AG04449 (cell line): ENCODE measurements at regions not wholly inside any gene's neighbourhood (a gene's known extent, or its start where the extent isn't known, plus 50 kb on each side); places are given as distances from the start of the nearest gene placed in this dataset.

Experiments
- CTCF ChIA-PET: fragments of 350-600 bp; formaldehyde crosslinking; extraction: SDS; loops from one replicate; lab custom pipeline; 2021; ENCODE audit warnings: antibody characterized with exemption; lab: Yijun Ruan, JAX
- POLR2A ChIA-PET: fragments of 400-600, 350-600 bp; formaldehyde crosslinking; extraction: SDS; loops from one replicate; lab custom pipeline; 2020; ENCODE audit warnings: antibody characterized with exemption, inconsistent platforms; lab: Yijun Ruan, JAX
- DNase-seq: peaks from one replicate; pipeline ENCODE4 v3.0.0-alpha.2; 2010; ENCODE audit warnings: low read depth, low spot score
- H3K4me3 ChIP-seq: 2 replicates; pipeline ENCODE4 v1.5.1; 2011; ENCODE audit warnings: low read depth, mild to moderate bottlenecking, control low read depth, low read length
- CTCF ChIP-seq: IDR thresholded peaks from one replicate; pipeline ENCODE4 v1.5.1; 2011; ENCODE audit warnings: mild to moderate bottlenecking, moderate library complexity, low read length, control low read depth, inconsistent platforms; ENCODE audit not compliant: insufficient read depth; ENCODE audit errors: missing control alignments

DNA sequence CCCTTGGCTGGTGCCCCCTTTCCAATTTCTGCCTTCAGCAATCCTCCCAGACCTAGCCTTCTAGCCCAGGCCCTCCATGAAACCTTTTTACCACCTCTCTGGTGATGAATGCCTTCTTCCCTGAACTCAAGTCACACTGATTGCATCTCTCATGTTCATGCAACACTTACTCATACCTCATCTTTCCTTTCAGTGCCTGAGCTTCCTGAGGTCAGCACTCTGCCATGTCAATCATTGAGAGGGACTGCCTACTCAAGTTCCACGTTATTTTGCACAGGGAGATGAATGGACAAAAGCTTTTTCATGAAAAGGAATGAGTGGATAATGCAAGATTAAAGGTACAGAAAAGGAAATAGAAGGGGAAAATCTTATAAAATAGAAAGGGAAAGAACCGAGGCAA is 60.1 kb upstream of the PLEKHG1 start:
- no peak overlapping the region for H3K4me3 ChIP-seq
- TF ChIP-seq CTCF, result no peak
- no peak for DNase-seq
- ChIA-PET CTCF (no interaction called here), POLR2A (no interaction called here)

- no peak for TF ChIP-seq CTCF
- ChIA-PET POLR2A (no interaction called here), CTCF (interaction anchor here (1.1 kb wide), 1 partner anchor 146 kb away, joined by 3 read pairs; no protein-coding TSS in a partner anchor)
- no peak for DNase-seq
- no peak overlapping the region for H3K4me3 ChIP-seq
Measured at GRCh38 chr6:150541576-150541975, 58.1 kb upstream of the PLEKHG1 start.

- POLR2A ChIA-PET, result no interaction called here
- CTCF ChIA-PET, result interaction anchor here (0.6 kb wide), 1 partner anchor 16 kb away, joined by 3 read pairs; no protein-coding TSS in a partner anchor
- no peak for DNase-seq
- TF ChIP-seq CTCF, result no peak
- no peak overlapping the region for H3K4me3 ChIP-seq
Measured at GRCh38 chr6:150543178-150543577, 56.5 kb upstream of the PLEKHG1 start.

DNA sequence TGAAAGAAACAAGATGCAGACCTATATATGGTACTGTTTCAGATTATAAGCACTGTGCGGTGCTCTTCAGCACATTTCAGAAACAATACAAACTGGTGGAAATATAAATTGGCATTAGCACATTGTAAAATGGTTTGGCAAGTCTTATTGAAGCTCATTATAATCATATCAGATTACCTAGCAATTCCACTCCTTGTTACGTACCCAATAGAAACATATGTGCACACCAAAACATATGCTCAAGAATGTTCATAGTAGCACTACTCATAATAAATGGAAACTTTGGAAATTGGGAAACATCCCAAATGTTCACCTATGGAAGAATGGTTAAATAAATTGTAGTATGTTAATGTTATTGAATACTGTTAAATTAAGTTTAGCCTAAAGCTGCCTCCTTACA is 54.9 kb upstream of the PLEKHG1 start:
- no peak for DNase-seq
- ChIA-PET POLR2A (no interaction called here), CTCF (no interaction called here)
- no peak overlapping the region for H3K4me3 ChIP-seq
- no peak for TF ChIP-seq CTCF

DNA sequence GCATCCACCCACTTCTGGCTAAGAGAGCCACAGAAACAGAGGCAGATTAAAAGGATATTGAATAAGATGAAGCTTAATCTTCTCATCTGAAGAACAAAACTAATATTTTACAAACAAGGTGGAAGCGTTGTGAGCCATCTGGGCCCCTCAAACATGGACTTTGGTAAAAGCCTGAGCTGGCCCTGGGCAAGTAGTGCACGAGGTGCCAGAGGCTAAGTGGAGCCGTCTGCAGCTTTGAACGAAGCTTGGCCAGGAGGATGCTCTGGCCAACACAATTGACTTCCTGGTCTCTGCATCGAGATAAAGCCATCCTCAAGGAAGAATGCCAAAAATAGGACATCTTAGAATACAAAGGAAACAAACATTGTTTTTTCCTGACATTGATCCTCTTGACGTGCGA is 53.2 kb upstream of the PLEKHG1 start:
- ChIA-PET CTCF (interaction anchor here (1.1 kb wide), 1 partner anchor 539 kb away, joined by 3 read pairs; no protein-coding TSS in a partner anchor), POLR2A (no interaction called here)
- TF ChIP-seq CTCF, result no peak
- H3K4me3 ChIP-seq, result no peak overlapping the region
- no peak for DNase-seq

DNA sequence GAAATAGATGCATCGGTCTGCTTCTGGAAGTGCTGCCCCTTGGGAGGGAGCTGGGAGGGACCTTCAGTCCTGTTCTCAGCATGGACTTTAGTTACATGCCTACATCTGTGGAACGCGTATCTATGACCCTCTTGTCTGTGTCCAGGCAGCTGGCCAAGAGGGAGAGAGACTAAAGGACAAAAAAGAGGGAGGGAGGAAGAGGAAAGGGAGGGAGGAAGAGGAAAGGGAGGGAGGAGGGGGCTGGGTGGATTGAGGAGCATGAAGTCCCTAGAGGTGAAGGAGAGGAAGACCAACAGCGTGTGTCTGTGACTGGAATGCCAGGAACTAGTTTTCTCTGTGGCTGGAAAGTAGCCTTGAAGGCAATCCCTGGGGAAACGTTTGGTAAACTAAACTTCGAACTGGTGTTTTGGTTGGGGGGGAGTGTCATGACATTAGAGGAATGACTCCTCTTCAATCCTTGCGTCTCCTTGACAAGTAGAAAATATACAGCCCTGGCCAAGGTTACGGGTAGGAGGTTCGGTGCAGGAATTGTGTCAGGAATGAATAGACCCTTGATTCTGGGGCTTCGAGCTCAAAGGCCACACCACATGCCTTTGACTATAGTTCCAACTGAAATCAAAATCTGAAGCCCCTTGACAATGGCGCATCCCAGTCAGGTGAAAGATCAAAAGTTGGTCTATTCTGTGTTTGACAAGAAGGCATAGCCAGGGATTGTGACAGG is 52.0 kb upstream of the PLEKHG1 start:
- POLR2A ChIA-PET, result no interaction called here
- no peak overlapping the region for H3K4me3 ChIP-seq
- TF ChIP-seq CTCF, result no peak
- CTCF ChIA-PET, result no interaction called here
- DNase-seq, result no peak
